Duodenal mucosa (tissue), 2 donors: ENCODE measurements at regions not wholly inside any gene's neighbourhood (a gene's known extent, or its start where the extent isn't known, plus 50 kb on each side); places are given as distances from the start of the nearest gene placed in this dataset.
A peak's percentile ranks its signal among the peaks of the same experiment; 100 is the strongest.

ENCODE experiments used
- H3K27ac ChIP-seq: one replicate; pipeline ENCODE4 v1.7.0; 2013; ENCODE audit warnings: low read depth, low read length
- H3K27me3 ChIP-seq, 2 donors: one replicate each; pipeline ENCODE4 v1.7.0; 2013; ENCODE audit warnings: low read length in 2 of 2, control low read depth in 1 of 2; ENCODE audit not compliant: insufficient read depth in 2 of 2, control insufficient read depth in 1 of 2
- H3K36me3 ChIP-seq, 2 donors: one replicate each; pipeline ENCODE4 v1.7.0; 2013; ENCODE audit warnings: low read length in 2 of 2, control low read depth in 1 of 2; ENCODE audit not compliant: insufficient read depth in 2 of 2, control insufficient read depth in 1 of 2
- H3K4me1 ChIP-seq, 2 donors: one replicate each; pipeline ENCODE4 v1.7.0; 2013; ENCODE audit warnings: low read length in 2 of 2, control low read depth in 1 of 2; ENCODE audit not compliant: insufficient read depth in 2 of 2, control insufficient read depth in 1 of 2
- H3K4me3 ChIP-seq, 2 donors: one replicate each; pipeline ENCODE4 v1.7.0; 2013; ENCODE audit warnings: low read length in 2 of 2, low read depth in 1 of 2
- H3K9ac ChIP-seq, 2 donors: one replicate each; pipeline ENCODE4 v1.7.0; 2013; ENCODE audit warnings: low read length in 2 of 2, low read depth in 1 of 2
- H3K9me3 ChIP-seq, 2 donors: one replicate each; pipeline ENCODE4 v1.7.0; 2013; ENCODE audit warnings: low read length in 2 of 2, control low read depth in 1 of 2; ENCODE audit not compliant: control insufficient read depth in 1 of 2

GRCh38 chr15:75129788-75130187, 71.9 kb upstream of the C15orf39 start:
- Histone ChIP-seq H3K27me3 (no peaks in the 10 kb centered on the region), H3K27ac (no peak overlapping the region), H3K36me3 (no peaks in the 10 kb centered on the region), H3K4me1 (no peaks in the 10 kb centered on the region), H3K9ac (no peak overlapping the region), H3K4me3 (no peak overlapping the region), H3K9me3 (no peaks in the 10 kb centered on the region)

GRCh38 chr15:75131269-75131643, 70.4 kb upstream of the C15orf39 start:
- H3K36me3 ChIP-seq = no peaks in the 10 kb centered on the region
- no peaks in the 10 kb centered on the region for H3K4me1 ChIP-seq
- no peaks in the 10 kb centered on the region for H3K27me3 ChIP-seq
- no peaks in the 10 kb centered on the region for H3K9me3 ChIP-seq
- H3K4me3 ChIP-seq = no peak overlapping the region
- H3K9ac ChIP-seq = no peak overlapping the region
- H3K27ac ChIP-seq = peak overlapping the region; percentile 10

- no peaks in the 10 kb centered on the region for H3K36me3 ChIP-seq
- H3K27me3 ChIP-seq = no peaks in the 10 kb centered on the region
- no peaks in the 10 kb centered on the region for H3K9me3 ChIP-seq
- no peak overlapping the region for H3K27ac ChIP-seq
- H3K4me3 ChIP-seq = no peak overlapping the region
- H3K4me1 ChIP-seq = no peaks in the 10 kb centered on the region
- no peak overlapping the region for H3K9ac ChIP-seq
Measured at GRCh38 chr15:75134748-75135147, 66.9 kb upstream of the C15orf39 start.

GRCh38 chr15:75136118-75136517, 65.6 kb upstream of the C15orf39 start:
- Histone ChIP-seq H3K27ac (no peak overlapping the region), H3K36me3 (no peaks in the 10 kb centered on the region), H3K9ac (no peak overlapping the region), H3K27me3 (no peaks in the 10 kb centered on the region), H3K4me1 (peaks cover 0 to 5% of the 10 kb centered on the region in 2 donors), H3K4me3 (no peak overlapping the region), H3K9me3 (no peaks in the 10 kb centered on the region)

- Histone ChIP-seq H3K9ac (no peak overlapping the region), H3K27me3 (no peaks in the 10 kb centered on the region), H3K36me3 (no peaks in the 10 kb centered on the region), H3K4me3 (no peak overlapping the region), H3K9me3 (no peaks in the 10 kb centered on the region), H3K27ac (no peak overlapping the region), H3K4me1 (peaks cover 0 to 5% of the 10 kb centered on the region in 2 donors)
Measured at GRCh38 chr15:75136758-75137157, 64.9 kb upstream of the C15orf39 start.

GRCh38 chr15:75138016-75138999, 63.4 kb upstream of the C15orf39 start:
- H3K9me3 ChIP-seq = peaks cover 13 to 14% of the 10 kb centered on the region in 2 donors
- peaks cover 0 to 5% of the 10 kb centered on the region in 2 donors for H3K4me1 ChIP-seq
- H3K4me3 ChIP-seq = no peak overlapping the region
- H3K27me3 ChIP-seq = no peaks in the 10 kb centered on the region
- no peaks in the 10 kb centered on the region for H3K36me3 ChIP-seq
- H3K9ac ChIP-seq = no peak overlapping the region
- H3K27ac ChIP-seq = no peak overlapping the region

GRCh38 chr15:75140080-75140879, 61.4 kb upstream of the C15orf39 start:
- Histone ChIP-seq H3K4me3 (no peak overlapping the region), H3K27me3 (no peaks in the 10 kb centered on the region), H3K9me3 (peaks cover 31 to 33% of the 10 kb centered on the region in 2 donors), H3K27ac (no peak overlapping the region), H3K36me3 (no peaks in the 10 kb centered on the region), H3K9ac (no peak overlapping the region), H3K4me1 (peaks cover 0 to 5% of the 10 kb centered on the region in 2 donors)

- Histone ChIP-seq H3K4me1 (peaks cover 0 to 5% of the 10 kb centered on the region in 2 donors), H3K36me3 (no peaks in the 10 kb centered on the region), H3K4me3 (no peak overlapping the region), H3K27ac (no peak overlapping the region), H3K9me3 (peaks cover 31 to 40% of the 10 kb centered on the region in 2 donors), H3K27me3 (no peaks in the 10 kb centered on the region), H3K9ac (no peak overlapping the region)
Measured at GRCh38 chr15:75142499-75142898, 59.2 kb upstream of the C15orf39 start.

GRCh38 chr15:75143738-75144334, 57.8 kb upstream of the C15orf39 start:
- peaks cover 31 to 40% of the 10 kb centered on the region in 2 donors for H3K9me3 ChIP-seq
- H3K9ac ChIP-seq = no peak overlapping the region
- H3K27me3 ChIP-seq = no peaks in the 10 kb centered on the region
- peaks cover 0 to 5% of the 10 kb centered on the region in 2 donors for H3K4me1 ChIP-seq
- H3K4me3 ChIP-seq = no peak overlapping the region
- no peak overlapping the region for H3K27ac ChIP-seq
- H3K36me3 ChIP-seq = no peaks in the 10 kb centered on the region
